GM20000 (cell line): ENCODE measurements at regions not wholly inside any gene's neighbourhood (a gene's known extent, or its start where the extent isn't known, plus 50 kb on each side); places are given as distances from the start of the nearest gene placed in this dataset.
A peak's percentile ranks its signal among the peaks of the same experiment; 100 is the strongest.

ENCODE experiments used
- DNase-seq: peaks from one replicate; pipeline ENCODE4 v3.0.0; 2012; ENCODE audit warnings: low spot score
- TF ChIP-seq, protein P1 (sequence below): IDR thresholded peaks from 2 replicates; pipeline ENCODE4 v1.5.1; 2012; ENCODE audit warnings: mild to moderate bottlenecking, control low read depth; ENCODE audit errors: extremely low read depth, missing control alignments

DNA sequence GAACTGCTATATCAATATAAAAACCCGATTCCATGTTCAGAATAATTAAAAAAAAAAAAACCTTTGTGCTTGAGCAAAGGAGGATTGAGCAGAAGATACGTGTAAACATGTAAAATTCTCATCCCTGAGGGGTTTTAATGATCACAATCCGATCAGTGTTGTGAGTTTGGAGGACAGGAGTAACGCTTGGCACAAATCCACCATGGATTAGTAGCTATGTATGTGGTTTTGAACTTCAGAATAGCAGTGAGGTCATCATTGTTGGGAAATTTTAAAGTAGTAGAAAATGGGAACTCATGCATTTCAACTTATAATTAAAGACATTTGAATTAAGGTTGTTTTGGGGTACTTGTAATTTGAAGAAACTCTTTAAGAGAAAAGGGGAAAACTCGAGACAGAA lies 203.2 kb downstream of the RPS12 start:
- no peak for DNase-seq
- TF ChIP-seq, protein P1, sequence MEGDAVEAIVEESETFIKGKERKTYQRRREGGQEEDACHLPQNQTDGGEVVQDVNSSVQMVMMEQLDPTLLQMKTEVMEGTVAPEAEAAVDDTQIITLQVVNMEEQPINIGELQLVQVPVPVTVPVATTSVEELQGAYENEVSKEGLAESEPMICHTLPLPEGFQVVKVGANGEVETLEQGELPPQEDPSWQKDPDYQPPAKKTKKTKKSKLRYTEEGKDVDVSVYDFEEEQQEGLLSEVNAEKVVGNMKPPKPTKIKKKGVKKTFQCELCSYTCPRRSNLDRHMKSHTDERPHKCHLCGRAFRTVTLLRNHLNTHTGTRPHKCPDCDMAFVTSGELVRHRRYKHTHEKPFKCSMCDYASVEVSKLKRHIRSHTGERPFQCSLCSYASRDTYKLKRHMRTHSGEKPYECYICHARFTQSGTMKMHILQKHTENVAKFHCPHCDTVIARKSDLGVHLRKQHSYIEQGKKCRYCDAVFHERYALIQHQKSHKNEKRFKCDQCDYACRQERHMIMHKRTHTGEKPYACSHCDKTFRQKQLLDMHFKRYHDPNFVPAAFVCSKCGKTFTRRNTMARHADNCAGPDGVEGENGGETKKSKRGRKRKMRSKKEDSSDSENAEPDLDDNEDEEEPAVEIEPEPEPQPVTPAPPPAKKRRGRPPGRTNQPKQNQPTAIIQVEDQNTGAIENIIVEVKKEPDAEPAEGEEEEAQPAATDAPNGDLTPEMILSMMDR: no peak

DNA sequence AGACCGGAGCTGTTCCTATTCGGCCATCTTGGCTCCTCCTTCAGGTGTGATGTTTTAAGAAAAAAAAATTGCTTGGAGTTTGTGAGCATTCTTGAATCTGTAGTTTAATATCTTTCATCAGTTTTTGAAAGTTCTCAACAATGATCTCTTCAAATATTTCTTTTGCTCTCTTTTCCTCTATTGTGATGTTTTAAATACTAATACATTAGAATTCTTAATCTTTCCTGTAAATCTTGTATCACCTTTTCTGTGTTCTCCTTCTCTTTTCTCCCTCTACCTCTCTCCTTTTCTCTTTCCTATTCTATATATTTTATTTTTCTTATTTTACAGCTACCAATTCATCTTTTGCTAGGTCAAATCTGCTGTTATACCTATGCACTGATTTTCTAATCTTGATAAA lies 212.3 kb downstream of the RPS12 start:
- TF ChIP-seq, protein P1: no peak
- DNase-seq: no peak

DNA sequence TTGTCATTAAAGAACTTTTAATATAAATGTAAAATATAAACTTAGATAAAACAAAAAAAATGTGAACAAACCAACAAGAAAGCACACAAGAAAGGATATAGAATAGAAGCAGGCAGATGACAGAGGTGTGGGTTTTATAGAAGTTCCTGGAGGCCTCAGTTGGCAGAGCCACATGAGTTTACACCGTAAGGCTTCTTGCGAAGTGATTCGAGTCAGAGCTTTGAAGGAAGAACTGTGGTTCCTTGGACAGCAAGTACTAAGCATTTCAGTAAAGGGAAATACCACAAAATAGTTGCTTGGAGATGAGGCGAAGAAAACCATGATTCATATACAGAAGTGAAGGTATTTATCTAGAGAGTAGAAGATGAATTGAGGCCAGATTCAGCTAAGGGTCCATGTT lies 207.9 kb upstream of the EYA4 start:
- TF ChIP-seq, protein P1: no peak

DNA sequence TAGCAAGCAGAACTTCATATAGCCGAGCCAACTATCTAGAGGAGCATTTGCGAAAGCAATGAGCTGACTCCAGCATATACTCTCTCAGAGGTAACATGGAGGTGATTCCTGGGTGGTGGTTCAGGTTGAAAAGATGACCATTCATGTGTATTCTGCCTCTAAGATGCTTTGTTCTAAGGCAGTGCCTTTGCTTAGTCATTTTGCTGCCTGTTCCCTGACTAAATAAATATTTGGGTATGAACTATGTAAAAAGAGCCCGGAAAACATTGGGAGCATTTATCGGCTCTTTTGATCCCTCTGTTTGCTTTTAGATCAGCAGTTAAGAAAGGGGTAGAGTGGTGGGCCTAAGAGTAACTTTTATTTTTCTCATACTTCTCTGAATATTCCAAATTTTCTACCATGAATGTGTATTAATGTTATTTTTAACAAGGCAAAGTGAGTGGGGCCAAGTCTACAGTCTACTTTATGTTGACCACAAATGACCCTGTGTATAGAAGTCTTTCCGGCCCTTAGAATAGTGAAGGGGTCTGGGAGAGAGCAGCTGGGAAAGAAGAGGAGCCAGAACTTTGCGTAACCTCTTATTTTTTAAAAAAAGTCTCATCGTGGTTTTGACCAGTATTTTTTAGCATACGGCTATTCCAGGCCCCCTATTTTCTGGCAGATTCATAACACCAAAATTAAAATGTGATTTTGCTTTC lies 206.5 kb upstream of the EYA4 start:
- TF ChIP-seq, protein P1: no peak
- DNase-seq: no peak

More for the DNA sequence above, 207.9 kb upstream of the EYA4 start:
- DNase-seq: no peak

DNA sequence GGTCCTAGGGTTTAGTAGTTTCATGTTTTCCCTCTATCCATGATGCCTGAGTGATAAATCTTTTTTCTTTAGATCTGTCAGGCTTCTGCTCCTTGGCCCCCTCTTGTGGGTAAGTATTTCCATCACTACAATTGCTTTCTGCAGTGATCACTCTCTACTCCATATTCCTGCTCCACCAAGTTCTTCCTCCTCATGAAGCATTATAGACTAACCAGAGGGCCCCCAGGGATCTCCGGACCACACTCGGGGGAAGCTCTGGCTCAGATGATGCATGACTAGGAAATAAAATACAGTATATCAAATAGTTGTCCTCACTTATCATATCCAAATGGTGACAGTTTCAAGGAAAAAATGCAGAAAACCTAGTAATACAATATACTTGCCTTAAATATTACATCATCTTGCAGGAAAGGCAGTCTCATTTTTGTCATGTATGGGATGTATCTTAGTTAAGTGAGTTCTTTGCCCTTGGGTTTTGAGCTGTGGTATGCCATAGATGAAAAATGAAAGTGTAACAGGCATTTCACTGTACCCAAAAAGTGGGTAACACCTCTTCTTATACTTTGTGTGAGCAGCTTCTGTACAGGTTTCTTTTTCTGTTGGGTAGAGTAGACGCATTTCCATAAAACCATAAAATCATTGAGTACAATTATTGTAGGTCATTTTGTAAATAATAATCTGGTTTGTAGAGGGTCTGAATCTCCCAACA lies 200.9 kb upstream of the EYA4 start:
- TF ChIP-seq, protein P1: no peak
- DNase-seq: peak; percentile 6

DNA sequence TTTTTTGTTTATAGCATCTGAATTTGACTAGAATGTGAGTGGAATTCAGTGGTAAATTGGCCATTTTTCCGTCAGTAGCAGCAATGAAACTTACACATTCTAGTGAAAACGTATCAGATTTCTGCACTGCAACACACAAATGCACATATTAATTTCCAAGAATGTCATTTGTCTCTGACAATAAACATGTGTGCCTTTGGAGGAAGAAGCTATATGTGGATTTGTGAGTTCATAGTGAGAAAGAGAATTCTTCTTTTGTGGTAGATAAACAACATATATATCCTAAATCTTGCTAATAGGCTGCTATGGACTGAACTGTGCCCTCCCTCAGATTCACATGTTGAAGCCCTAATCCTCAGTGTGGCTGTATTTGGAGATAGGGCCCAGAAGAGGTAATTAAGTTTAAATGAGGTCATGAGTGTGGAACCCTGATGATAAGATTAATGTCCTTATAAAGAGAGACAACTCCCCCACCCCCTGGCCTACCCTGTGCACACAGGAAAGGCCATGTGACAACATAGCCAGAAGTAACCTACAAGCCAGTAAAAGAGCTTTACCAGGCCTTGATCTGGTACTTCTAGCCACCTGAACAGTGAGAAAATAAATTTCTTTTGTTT lies 200.2 kb upstream of the EYA4 start:
- no peak for DNase-seq
- TF ChIP-seq, protein P1: no peak

DNA sequence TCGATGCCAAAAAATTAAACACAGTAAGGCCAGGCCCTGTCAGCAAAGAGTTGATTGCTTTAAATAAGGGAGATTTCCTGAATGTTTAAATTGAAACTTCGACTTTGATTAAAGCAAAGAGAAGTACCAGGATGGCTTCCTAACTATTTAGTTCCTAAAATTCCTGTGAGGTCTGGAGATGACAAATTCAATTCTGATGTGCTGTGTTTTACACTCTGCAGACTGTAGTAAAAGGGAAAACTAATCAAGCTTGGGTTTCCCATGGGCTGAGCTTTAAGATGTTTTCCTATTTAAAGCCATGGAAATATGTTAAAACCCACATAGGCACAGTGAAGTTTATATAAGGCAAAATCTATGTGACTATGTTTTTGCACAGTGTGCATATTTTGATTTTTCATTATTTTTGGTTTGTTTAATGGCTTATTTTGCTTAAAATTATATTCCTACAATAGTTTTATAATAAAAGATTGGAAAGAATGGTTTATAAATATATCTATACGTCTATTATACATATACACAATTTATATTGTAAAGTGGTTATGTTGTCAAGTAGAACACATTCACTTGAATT lies 198.5 kb upstream of the EYA4 start:
- no peak for DNase-seq
- TF ChIP-seq, protein P1: no peak
